Natural killer cell (primary cell): ENCODE measurements at regions not wholly inside any gene's neighbourhood (a gene's known extent, or its start where the extent isn't known, plus 50 kb on each side); places are given as distances from the start of the nearest gene placed in this dataset.

Source experiments
- ATAC-seq, 3 donors: fragments of 150-1000 bp in 2 of 3; fragments of 200-7000 bp in 1 of 3; cut with Tn5 transposase; 1 replicate in 1 of 3; 2 replicates in 2 of 3; pipeline ENCODE4 v1.10.0; 2021; ENCODE audit warnings: mild to moderate bottlenecking in 2 of 3, moderate library complexity in 2 of 3
- DNase-seq, 2 donors: peaks; one replicate each; pipeline versions ENCODE4 v3.0.0 to v3.0.0-alpha.2; 2013 to 2021; ENCODE audit warnings: mixed read lengths in 1 of 2
- H3K27ac ChIP-seq: one replicate; pipeline ENCODE4 v1.5.1; 2013; ENCODE audit warnings: mild to moderate bottlenecking, low read length
- H3K27me3 ChIP-seq: one replicate; pipeline ENCODE4 v1.6.1; 2013; ENCODE audit warnings: low read length; ENCODE audit not compliant: control insufficient read depth, insufficient read depth
- H3K36me3 ChIP-seq: one replicate; pipeline ENCODE4 v1.6.1; 2013; ENCODE audit warnings: low read length; ENCODE audit not compliant: control insufficient read depth, insufficient read depth
- H3K4me1 ChIP-seq: one replicate; pipeline ENCODE4 v1.6.1; 2013; ENCODE audit warnings: low read length; ENCODE audit not compliant: control insufficient read depth, insufficient read depth
- H3K4me3 ChIP-seq: one replicate; pipeline ENCODE4 v1.5.1; 2013; ENCODE audit warnings: low read length
- H3K9me3 ChIP-seq: one replicate; pipeline ENCODE4 v1.6.1; 2013; ENCODE audit warnings: low read length; ENCODE audit not compliant: control insufficient read depth, insufficient read depth
- H3K27ac Mint-ChIP-seq, 2 donors: one replicate each; pipeline ENCODE4 v1.8.0; 2022; ENCODE audit warnings: mild to moderate bottlenecking in 2 of 2, mixed read lengths in 2 of 2, moderate library complexity in 1 of 2
- H3K27me3 Mint-ChIP-seq, 2 donors: one replicate each; pipeline ENCODE4 v1.8.0; 2022; ENCODE audit warnings: low read depth in 2 of 2, mixed read lengths in 2 of 2
- H3K36me3 Mint-ChIP-seq: one replicate; pipeline ENCODE4 v1.8.0; 2022; ENCODE audit warnings: mixed read lengths
- H3K4me1 Mint-ChIP-seq, 2 donors: one replicate each; pipeline ENCODE4 v1.8.0; 2022; ENCODE audit warnings: mixed read lengths in 2 of 2
- H3K4me3 Mint-ChIP-seq: one replicate; pipeline ENCODE4 v1.8.0; 2022; ENCODE audit warnings: mild to moderate bottlenecking, moderate library complexity, mixed read lengths
- H3K9me3 Mint-ChIP-seq, 2 donors: one replicate each; pipeline ENCODE4 v1.8.0; 2022; ENCODE audit warnings: mixed read lengths in 2 of 2
- CTCF ChIP-seq: fragments of 200-600 bp; IDR thresholded peaks from one replicate; pipeline ENCODE4 v1.8.0; 2022; ENCODE audit warnings: antibody characterized with exemption
- WGBS: methylation state at CpG from one replicate; pipeline ENCODE4 v1.1.7; 2013; ENCODE audit warnings: missing lambda C conversion rate; ENCODE audit not compliant: insufficient coverage; 5-methylcytosine and 5-hydroxymethylcytosine counted together
- intact Hi-C: fragments of 100-400 bp; cut with micrococcal nuclease; formaldehyde crosslinking; loops from one replicate; pipeline ENCODE4 v1.14.2; 2022

- Histone ChIP-seq H3K27ac (no peak overlapping the region), H3K27me3 (no peaks in the 10 kb centered on the region), H3K9me3 (peaks cover 2% of the 10 kb centered on the region), H3K4me3 (no peak overlapping the region), H3K4me1 (no peaks in the 10 kb centered on the region), H3K36me3 (no peaks in the 10 kb centered on the region)
- DNase-seq (no peak), ATAC-seq (no peak)
- Mint-ChIP-seq H3K9me3 (peaks cover 10 to 20% of the 10 kb centered on the region in 2 donors), H3K4me3 (no peak overlapping the region), H3K36me3 (no peaks in the 10 kb centered on the region), H3K27ac (no peak overlapping the region), H3K4me1 (no peaks in the 10 kb centered on the region), H3K27me3 (no peaks in the 10 kb centered on the region)
- no peak for TF ChIP-seq CTCF
- intact Hi-C loops, result no loop called here
Observed at GRCh38 chr14:44029933-44030332, 477.1 kb downstream of the FSCB start.

- H3K4me1 ChIP-seq, result no peaks in the 10 kb centered on the region
- intact Hi-C loops, result no loop called here
- peaks cover 2% of the 10 kb centered on the region for H3K9me3 ChIP-seq
- DNase-seq, result no peak
- Mint-ChIP-seq H3K9me3 (peaks cover 10 to 15% of the 10 kb centered on the region in 2 donors), H3K4me3 (no peak overlapping the region), H3K36me3 (peaks cover 6% of the 10 kb centered on the region), H3K4me1 (no peaks in the 10 kb centered on the region), H3K27ac (no peak overlapping the region), H3K27me3 (no peaks in the 10 kb centered on the region)
- H3K36me3 ChIP-seq, result no peaks in the 10 kb centered on the region
- no peak for TF ChIP-seq CTCF
- WGBS, result 40% methylated on average over 3 of the region's 3 CpGs
- no peaks in the 10 kb centered on the region for H3K27me3 ChIP-seq
- H3K4me3 ChIP-seq, result no peak overlapping the region
- ATAC-seq, result no peak
- H3K27ac ChIP-seq, result no peak overlapping the region
Observed at GRCh38 chr14:44027397-44027796, 479.7 kb downstream of the FSCB start.

GRCh38 chr14:44010595-44010994 is 496.5 kb downstream of the FSCB start:
- Mint-ChIP-seq H3K27me3 (no peaks in the 10 kb centered on the region), H3K9me3 (peaks cover 11% of the 10 kb centered on the region in 2 donors), H3K36me3 (no peaks in the 10 kb centered on the region), H3K27ac (no peak overlapping the region), H3K4me3 (no peak overlapping the region), H3K4me1 (no peaks in the 10 kb centered on the region)
- H3K4me3 ChIP-seq, result no peak overlapping the region
- no peak for TF ChIP-seq CTCF
- no peak for DNase-seq
- no peaks in the 10 kb centered on the region for H3K36me3 ChIP-seq
- H3K27ac ChIP-seq, result no peak overlapping the region
- no peak for ATAC-seq
- no peaks in the 10 kb centered on the region for H3K4me1 ChIP-seq
- H3K27me3 ChIP-seq, result no peaks in the 10 kb centered on the region
- no peaks in the 10 kb centered on the region for H3K9me3 ChIP-seq
- intact Hi-C loops, result no loop called here

- H3K9me3 Mint-ChIP-seq, result peaks cover 11% of the 10 kb centered on the region in 2 donors
- H3K4me3 Mint-ChIP-seq, result no peak overlapping the region
- no peak for ATAC-seq
- no peaks in the 10 kb centered on the region for H3K27me3 Mint-ChIP-seq
- no peaks in the 10 kb centered on the region for H3K4me1 Mint-ChIP-seq
- no peaks in the 10 kb centered on the region for H3K4me1 ChIP-seq
- H3K4me3 ChIP-seq, result no peak overlapping the region
- H3K36me3 Mint-ChIP-seq, result no peaks in the 10 kb centered on the region
- H3K27me3 ChIP-seq, result no peaks in the 10 kb centered on the region
- H3K9me3 ChIP-seq, result no peaks in the 10 kb centered on the region
- no CpG with 5 or more reads among the region's 3 CpGs for WGBS
- DNase-seq, result no peak
- H3K27ac Mint-ChIP-seq, result no peak overlapping the region
- H3K27ac ChIP-seq, result no peak overlapping the region
- H3K36me3 ChIP-seq, result no peaks in the 10 kb centered on the region
- intact Hi-C loops, result no loop called here
- no peak for TF ChIP-seq CTCF
Observed at GRCh38 chr14:44010071-44010470, 497.0 kb downstream of the FSCB start.
